ENCODE measurements at regions not wholly inside any gene's neighbourhood (a gene's known extent, or its start where the extent isn't known, plus 50 kb on each side); places are given as distances from the start of the nearest gene placed in this dataset.

DNA sequence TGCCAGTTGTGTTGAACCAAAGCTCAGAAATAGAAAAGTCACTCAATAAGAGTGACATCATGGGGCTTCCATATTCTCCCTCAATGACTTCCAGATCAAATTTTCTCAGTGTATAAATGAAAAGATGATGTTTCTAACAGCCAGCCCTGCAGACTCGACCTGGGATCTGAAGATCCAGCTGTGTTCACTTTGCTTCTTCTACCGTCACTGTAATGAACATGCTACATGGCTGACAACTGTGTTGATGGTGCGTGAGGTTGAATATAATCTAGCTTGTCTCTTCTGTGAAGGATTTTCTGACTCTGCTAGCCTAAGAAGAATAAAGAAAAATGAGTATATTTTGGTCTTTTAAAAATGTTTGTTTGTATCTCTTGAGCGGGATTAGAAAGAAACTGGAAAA lies 577.8 kb downstream of the ETNK1 start:
- no peak for TF ChIP-seq POLR2A (IDR thresholded peaks at IDR 0.05)
- TF ChIP-seq, protein P1, sequence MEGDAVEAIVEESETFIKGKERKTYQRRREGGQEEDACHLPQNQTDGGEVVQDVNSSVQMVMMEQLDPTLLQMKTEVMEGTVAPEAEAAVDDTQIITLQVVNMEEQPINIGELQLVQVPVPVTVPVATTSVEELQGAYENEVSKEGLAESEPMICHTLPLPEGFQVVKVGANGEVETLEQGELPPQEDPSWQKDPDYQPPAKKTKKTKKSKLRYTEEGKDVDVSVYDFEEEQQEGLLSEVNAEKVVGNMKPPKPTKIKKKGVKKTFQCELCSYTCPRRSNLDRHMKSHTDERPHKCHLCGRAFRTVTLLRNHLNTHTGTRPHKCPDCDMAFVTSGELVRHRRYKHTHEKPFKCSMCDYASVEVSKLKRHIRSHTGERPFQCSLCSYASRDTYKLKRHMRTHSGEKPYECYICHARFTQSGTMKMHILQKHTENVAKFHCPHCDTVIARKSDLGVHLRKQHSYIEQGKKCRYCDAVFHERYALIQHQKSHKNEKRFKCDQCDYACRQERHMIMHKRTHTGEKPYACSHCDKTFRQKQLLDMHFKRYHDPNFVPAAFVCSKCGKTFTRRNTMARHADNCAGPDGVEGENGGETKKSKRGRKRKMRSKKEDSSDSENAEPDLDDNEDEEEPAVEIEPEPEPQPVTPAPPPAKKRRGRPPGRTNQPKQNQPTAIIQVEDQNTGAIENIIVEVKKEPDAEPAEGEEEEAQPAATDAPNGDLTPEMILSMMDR (IDR thresholded peaks at IDR 0.05) = no peak
